ENCODE measurements at regions not wholly inside any gene's neighbourhood (a gene's known extent, or its start where the extent isn't known, plus 50 kb on each side); places are given as distances from the start of the nearest gene placed in this dataset.

GRCh38 chr1:80258659-80259058, 1252.1 kb upstream of the ADGRL4 start:
- TF ChIP-seq CTCF (IDR thresholded peaks at IDR 0.05; ENCODE audit: extremely low read depth, missing control alignments) = no peak
- DNase-seq (ENCODE audit: low spot score) = no peak

GRCh38 chr1:80251591-80251990, 1245.1 kb upstream of the ADGRL4 start:
- no peak for TF ChIP-seq CTCF (IDR thresholded peaks at IDR 0.05; ENCODE audit: extremely low read depth, missing control alignments)

GRCh38 chr1:80251171-80251570, 1244.6 kb upstream of the ADGRL4 start:
- TF ChIP-seq CTCF (IDR thresholded peaks at IDR 0.05; ENCODE audit: extremely low read depth, missing control alignments) = no peak
- no peak for DNase-seq (ENCODE audit: low spot score)

More at GRCh38 chr1:80251591-80251990, 1245.1 kb upstream of the ADGRL4 start:
- no peak for DNase-seq (ENCODE audit: low spot score)

- no peak for TF ChIP-seq CTCF (IDR thresholded peaks at IDR 0.05; ENCODE audit: extremely low read depth, missing control alignments)
- DNase-seq (ENCODE audit: low spot score) = no peak
Measured at GRCh38 chr1:80250573-80251168, 1244.1 kb upstream of the ADGRL4 start.

GRCh38 chr1:80249699-80250098, 1243.2 kb upstream of the ADGRL4 start:
- DNase-seq (ENCODE audit: low spot score) = no peak

GRCh38 chr1:80248886-80249285, 1242.4 kb upstream of the ADGRL4 start:
- DNase-seq (ENCODE audit: low spot score) = no peak
- TF ChIP-seq CTCF (IDR thresholded peaks at IDR 0.05; ENCODE audit: extremely low read depth, missing control alignments) = no peak

More at GRCh38 chr1:80249699-80250098, 1243.2 kb upstream of the ADGRL4 start:
- TF ChIP-seq CTCF (IDR thresholded peaks at IDR 0.05; ENCODE audit: extremely low read depth, missing control alignments) = no peak

- no peak for DNase-seq (ENCODE audit: low spot score)
Measured at GRCh38 chr1:80245813-80246212, 1239.3 kb upstream of the ADGRL4 start.

More at GRCh38 chr1:80245813-80246212, 1239.3 kb upstream of the ADGRL4 start:
- TF ChIP-seq CTCF (IDR thresholded peaks at IDR 0.05; ENCODE audit: extremely low read depth, missing control alignments) = no peak
